ENCODE measurements at regions not wholly inside any gene's neighbourhood (a gene's known extent, or its start where the extent isn't known, plus 50 kb on each side); places are given as distances from the start of the nearest gene placed in this dataset.

GRCh38 chr4:20026456-20026855 is 225.2 kb upstream of the SLIT2 start:
- no peak for DNase-seq (ENCODE audit: low read depth, low spot score)
- Histone ChIP-seq H3K9ac (ENCODE audit: control insufficient read depth, insufficient read depth, low read length) (no peak overlapping the region), H3K4me3 (no peak overlapping the region), H3K9me3 (replicated peaks; ENCODE audit: control insufficient read depth, insufficient read depth, low read length) (no peaks in the 10 kb centered on the region), H3K36me3 (ENCODE audit: control insufficient read depth in 2 of 2, insufficient read depth in 2 of 2, low read length in 1 of 2) (no peaks in the 10 kb centered on the region), H3K4me2 (ENCODE audit: control insufficient read depth, insufficient read depth) (no peak overlapping the region), H3K4me1 (ENCODE audit: control insufficient read depth, insufficient read depth, low read length) (no peaks in the 10 kb centered on the region), H2AFZ (ENCODE audit: control insufficient read depth, low read depth, low read length) (no peak overlapping the region), H3K27ac (ENCODE audit: control insufficient read depth, insufficient read depth) (no peak overlapping the region), H3K79me2 (ENCODE audit: control insufficient read depth, insufficient read depth, low read length) (no peaks in the 10 kb centered on the region), H4K20me1 (ENCODE audit: control insufficient read depth, insufficient read depth) (no peaks in the 10 kb centered on the region), H3K27me3 (replicated peaks in 1 of 2; ENCODE audit: control insufficient read depth in 2 of 2, insufficient read depth in 2 of 2, low read length in 1 of 2) (no peaks in the 10 kb centered on the region)
- intact Hi-C loops (cut with micrococcal nuclease; ENCODE audit: unreplicated experiment) = no loop called here
- ChIA-PET RAD21 (ENCODE audit: unreplicated experiment) (no interaction called here), SMC1A (ENCODE audit: uncharacterized antibody, unreplicated experiment) (interaction anchor here (1.0 kb wide), 1 partner anchor 83 kb away, joined by 3 read pairs; no protein-coding TSS in a partner anchor), POLR2A (no interaction called here), CTCF (no interaction called here)
- BruUV-seq (replicated peaks) = no TSS peak
- 16% methylated on average over 2 of the region's 2 CpGs for WGBS (ENCODE audit: insufficient coverage, insufficient replicate concordance, low lambda C conversion rate, missing lambda C conversion rate)
- no peak for ATAC-seq
- FAIRE-seq = no peak
- TF ChIP-seq RFX5 (IDR thresholded peaks at IDR 0.05; ENCODE audit: low read depth, low read length) = no peak
- no peak for TF ChIP-seq SUPT20H (IDR thresholded peaks at IDR 0.05; ENCODE audit: borderline replicate concordance, control insufficient read depth, low read depth, low read length)
- TF ChIP-seq, protein P1, sequence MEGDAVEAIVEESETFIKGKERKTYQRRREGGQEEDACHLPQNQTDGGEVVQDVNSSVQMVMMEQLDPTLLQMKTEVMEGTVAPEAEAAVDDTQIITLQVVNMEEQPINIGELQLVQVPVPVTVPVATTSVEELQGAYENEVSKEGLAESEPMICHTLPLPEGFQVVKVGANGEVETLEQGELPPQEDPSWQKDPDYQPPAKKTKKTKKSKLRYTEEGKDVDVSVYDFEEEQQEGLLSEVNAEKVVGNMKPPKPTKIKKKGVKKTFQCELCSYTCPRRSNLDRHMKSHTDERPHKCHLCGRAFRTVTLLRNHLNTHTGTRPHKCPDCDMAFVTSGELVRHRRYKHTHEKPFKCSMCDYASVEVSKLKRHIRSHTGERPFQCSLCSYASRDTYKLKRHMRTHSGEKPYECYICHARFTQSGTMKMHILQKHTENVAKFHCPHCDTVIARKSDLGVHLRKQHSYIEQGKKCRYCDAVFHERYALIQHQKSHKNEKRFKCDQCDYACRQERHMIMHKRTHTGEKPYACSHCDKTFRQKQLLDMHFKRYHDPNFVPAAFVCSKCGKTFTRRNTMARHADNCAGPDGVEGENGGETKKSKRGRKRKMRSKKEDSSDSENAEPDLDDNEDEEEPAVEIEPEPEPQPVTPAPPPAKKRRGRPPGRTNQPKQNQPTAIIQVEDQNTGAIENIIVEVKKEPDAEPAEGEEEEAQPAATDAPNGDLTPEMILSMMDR (IDR thresholded peaks at IDR 0.05 in 2 of 3, conservative IDR thresholded peaks at IDR 0.05 in 1 of 3; ENCODE audit: control insufficient read depth in 2 of 3, extremely low read depth in 1 of 3, insufficient read depth in 1 of 3, low read depth in 3 of 3, low read length in 3 of 3) = no peak
- no peak for TF ChIP-seq GABPA (IDR thresholded peaks at IDR 0.05; ENCODE audit: low read depth)
- no peak for TF ChIP-seq ATF7 (IDR thresholded peaks at IDR 0.05; ENCODE audit: low read depth)
- TF ChIP-seq IKZF2 (IDR thresholded peaks at IDR 0.05) = no peak
- no peak for TF ChIP-seq BACH1 (IDR thresholded peaks at IDR 0.05; ENCODE audit: borderline replicate concordance)
- no peak for TF ChIP-seq IRF4 (IDR thresholded peaks at IDR 0.05; ENCODE audit: low read depth, low read length)
- no peak for TF ChIP-seq ZSCAN29 (IDR thresholded peaks at IDR 0.05)
- no peak for TF ChIP-seq MXI1 (IDR thresholded peaks at IDR 0.05; ENCODE audit: low read depth, low read length)
- TF ChIP-seq SRF (IDR thresholded peaks at IDR 0.05; ENCODE audit: low read depth in 2 of 2, low read length in 2 of 2) = no peak
- no peak for TF ChIP-seq ZBTB40 (IDR thresholded peaks at IDR 0.05; ENCODE audit: borderline replicate concordance)
- no peak for TF ChIP-seq ZNF384 (IDR thresholded peaks at IDR 0.05; ENCODE audit: borderline replicate concordance, low read depth, low read length)
- TF ChIP-seq RELB (IDR thresholded peaks at IDR 0.05; ENCODE audit: low read depth) = no peak
- in situ Hi-C loops (cut with MboI) = no loop called here

All from GM12878 (cell line).